OCI-M2 (cell line): ENCODE measurements at regions not wholly inside any gene's neighbourhood (a gene's known extent, or its start where the extent isn't known, plus 50 kb on each side); places are given as distances from the start of the nearest gene placed in this dataset.

ENCODE experiments used
- DNase-seq: peaks from one replicate; lab custom pipeline; 2025; ENCODE audit not compliant: unreplicated experiment; lab: John Stamatoyannopoulos, UW

GRCh38 chr1:164226977-164227376, 332.0 kb upstream of the PBX1 start:
- no peak for DNase-seq

DNA sequence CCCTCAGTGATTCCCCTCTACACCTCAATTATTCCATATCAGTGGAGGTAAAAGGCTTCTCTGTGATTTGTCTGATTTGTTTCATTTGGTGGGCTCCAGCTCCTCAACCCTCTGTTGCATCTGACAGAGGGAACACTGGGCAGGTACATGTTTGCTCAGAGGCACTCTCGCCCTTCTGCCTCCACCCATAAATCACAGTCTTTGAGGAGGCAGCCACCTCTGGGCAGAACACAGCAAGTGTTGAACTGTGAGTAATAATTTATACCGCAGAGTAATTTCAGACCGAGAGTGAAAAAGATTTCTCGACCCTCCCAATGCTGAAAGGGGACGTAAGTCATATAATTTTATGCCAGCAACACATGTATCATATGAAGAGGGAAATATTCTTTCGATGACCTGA, 330.1 kb upstream of the PBX1 start:
- no peak for DNase-seq

DNA sequence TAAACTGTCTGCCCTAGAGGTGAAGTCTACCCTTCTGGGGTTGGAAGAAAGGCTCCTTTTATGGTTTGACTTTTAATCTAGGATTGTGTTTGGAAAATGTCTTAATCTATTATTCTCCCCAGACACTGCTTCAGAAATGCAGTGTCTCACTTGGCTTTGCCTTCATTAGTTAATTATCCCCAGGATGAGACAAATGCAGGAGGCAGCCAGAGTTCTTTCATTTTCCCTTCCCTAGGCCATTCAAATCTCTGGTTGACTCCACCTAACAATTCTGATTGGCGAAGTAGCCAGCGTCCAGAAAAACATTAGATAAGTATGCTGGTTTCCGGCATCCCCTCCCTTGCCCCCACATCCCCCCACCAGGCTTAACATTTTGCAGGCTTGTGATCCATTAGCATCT, 325.8 kb upstream of the PBX1 start:
- DNase-seq: no peak

- no peak for DNase-seq
Observed at GRCh38 chr1:164240081-164240480, 318.9 kb upstream of the PBX1 start.

GRCh38 chr1:164250365-164250764, 308.6 kb upstream of the PBX1 start:
- no peak for DNase-seq

- DNase-seq: no peak
Observed at GRCh38 chr1:164256456-164256855, 302.5 kb upstream of the PBX1 start.

GRCh38 chr1:164261691-164262240, 297.2 kb upstream of the PBX1 start:
- DNase-seq: no peak

GRCh38 chr1:164263540-164263939, 295.4 kb upstream of the PBX1 start:
- DNase-seq: no peak

- no peak for DNase-seq
Observed at GRCh38 chr1:164265232-164265631, 293.8 kb upstream of the PBX1 start.

DNA sequence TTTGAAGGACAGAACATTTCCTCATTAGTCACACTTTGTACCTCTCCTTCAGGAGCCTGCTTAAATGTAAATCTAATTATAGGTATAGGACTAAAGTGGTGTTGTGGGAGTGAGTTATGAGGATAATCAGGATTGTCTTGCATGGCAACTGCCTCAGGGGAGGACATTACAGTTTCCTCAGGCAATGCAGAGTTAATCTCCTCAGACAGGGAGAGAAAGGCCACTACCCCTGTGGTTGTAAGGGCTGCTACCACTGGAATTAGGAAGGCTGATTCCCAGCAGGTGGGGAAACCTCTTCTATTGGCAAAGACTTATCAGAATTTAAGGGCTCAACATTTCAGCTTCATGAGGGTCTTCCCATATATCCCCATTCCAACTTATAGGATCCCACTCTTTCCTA, 286.8 kb upstream of the PBX1 start:
- no peak for DNase-seq

GRCh38 chr1:164296172-164296571, 262.8 kb upstream of the PBX1 start:
- DNase-seq: no peak

GRCh38 chr1:164308101-164308500, 250.9 kb upstream of the PBX1 start:
- no peak for DNase-seq

DNA sequence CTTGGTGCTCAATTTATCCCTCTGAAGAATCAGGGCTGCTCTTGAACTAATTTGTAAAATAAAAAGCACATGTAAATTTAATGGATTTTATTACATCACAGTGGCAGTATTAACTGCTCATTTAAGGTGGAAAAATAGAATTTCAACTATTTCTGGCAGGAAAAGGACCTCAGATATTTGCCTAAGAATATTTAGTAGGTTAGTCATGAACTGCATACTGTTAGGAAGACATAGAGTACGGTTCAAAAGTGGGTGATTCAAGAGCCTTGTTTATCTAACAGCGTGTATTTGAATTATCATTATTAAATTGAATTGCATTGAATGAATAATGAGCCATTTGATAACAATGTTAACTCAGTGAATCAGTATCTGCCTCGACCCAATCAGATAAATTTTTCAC, 248.8 kb upstream of the PBX1 start:
- DNase-seq: no peak

DNA sequence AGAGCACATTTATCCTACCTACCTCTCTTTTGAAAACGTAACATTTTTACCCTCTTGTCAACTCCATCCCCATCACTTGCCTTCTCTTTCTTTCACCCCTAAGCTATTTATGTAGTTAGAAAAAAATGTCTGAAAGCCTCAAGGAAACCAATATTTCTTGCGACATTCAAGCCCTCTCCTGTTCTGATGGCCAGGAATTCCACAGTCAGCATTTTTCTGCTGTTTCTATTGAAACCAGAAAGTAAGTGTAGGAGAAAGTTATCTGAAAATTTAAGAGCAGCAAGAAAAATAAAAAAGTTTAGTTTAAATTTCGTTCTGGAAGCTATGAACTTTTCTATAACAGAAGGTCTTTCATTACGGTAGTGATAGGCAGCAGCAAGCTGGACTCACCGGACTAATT, 247.6 kb upstream of the PBX1 start:
- DNase-seq: no peak

- no peak for DNase-seq
Observed at GRCh38 chr1:164320790-164321731, 237.9 kb upstream of the PBX1 start.

- no peak for DNase-seq
Observed at GRCh38 chr1:164325786-164326185, 233.2 kb upstream of the PBX1 start.

DNA sequence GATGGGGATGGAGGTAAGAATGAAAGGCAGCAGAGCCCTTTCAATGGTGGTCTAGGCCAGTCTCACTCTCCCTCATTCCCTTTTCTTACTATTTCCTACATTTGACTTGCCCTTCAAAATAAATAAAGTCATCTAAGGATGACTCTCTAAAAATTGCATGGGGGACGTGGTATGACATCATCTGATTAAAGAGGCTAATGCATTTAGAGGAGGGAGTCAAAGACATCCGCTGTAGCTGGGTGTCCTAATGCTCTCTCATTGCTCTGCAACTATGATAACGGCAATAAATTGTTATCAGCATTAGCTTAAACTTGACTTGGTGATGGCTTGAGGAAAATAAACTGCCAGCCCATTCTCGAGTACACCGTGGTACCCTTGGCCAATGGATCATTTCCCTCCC, 225.6 kb upstream of the PBX1 start:
- no peak for DNase-seq

- no peak for DNase-seq
Observed at GRCh38 chr1:164337394-164337793, 221.6 kb upstream of the PBX1 start.

GRCh38 chr1:164337885-164338284, 221.1 kb upstream of the PBX1 start:
- no peak for DNase-seq

DNA sequence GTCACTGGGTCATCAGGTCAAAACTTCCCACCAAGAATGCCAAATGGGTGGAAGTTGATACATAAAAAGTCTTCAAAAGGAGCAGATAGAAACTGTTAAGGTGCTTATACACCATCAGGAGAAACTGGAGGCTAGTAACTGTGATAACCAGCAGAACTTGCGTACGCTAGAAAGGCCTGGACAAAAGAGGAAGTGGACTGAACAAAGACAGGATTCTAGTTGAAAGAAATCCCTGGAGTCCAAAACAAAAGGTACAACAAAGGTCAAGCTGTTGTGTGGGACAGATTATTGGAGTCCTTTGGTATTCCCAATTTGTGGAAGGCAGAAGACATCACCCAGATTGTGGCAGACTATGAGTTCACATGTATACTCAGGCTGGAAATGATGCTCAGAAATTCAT, 215.8 kb upstream of the PBX1 start:
- DNase-seq: no peak

DNA sequence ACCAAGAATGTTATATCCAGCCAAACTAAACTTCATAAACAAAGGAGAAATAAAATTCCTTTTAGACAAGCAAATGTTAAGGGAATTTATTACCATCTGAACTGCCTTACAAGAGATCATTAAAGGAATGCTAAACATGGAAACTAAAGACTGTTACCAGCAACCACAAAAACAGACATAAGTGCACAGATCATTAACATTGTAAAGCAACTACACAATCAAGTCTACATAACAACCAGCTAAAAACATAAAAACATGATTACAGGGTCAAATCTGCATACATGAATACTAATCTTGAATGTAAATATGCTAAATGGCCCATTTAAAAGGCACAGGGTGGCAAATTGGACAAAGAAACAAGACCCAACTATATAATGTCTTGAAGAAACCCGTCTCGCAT, 211.0 kb upstream of the PBX1 start:
- DNase-seq: no peak

DNA sequence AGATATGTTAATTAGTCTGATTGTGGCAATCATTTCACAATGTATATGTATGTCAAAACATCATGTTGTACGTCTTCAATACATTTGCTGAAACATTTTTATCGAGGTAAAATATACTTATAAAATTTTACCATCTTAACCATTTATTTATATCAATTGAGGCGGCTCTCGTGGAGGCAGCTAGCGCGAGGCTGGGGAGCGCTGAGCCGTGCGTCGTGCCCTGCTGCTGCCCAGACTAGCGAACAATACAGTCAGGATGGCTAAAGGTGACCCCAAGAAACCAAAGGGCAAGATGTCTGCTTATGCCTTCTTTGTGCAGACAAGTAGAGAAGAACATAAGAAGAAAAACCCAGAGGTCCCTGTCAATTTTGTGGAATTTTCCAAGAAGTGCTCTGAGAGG, 202.5 kb upstream of the PBX1 start:
- no peak for DNase-seq

- DNase-seq: no peak
Observed at GRCh38 chr1:164360265-164360664, 198.7 kb upstream of the PBX1 start.
